H9 (cell line): ENCODE measurements at regions not wholly inside any gene's neighbourhood (a gene's known extent, or its start where the extent isn't known, plus 50 kb on each side); places are given as distances from the start of the nearest gene placed in this dataset.
"Not testable (repeated sequence)": the region's sequence is repeated elsewhere in the genome, so short reads cannot be mapped to it uniquely, and the experiment has no call there.

Experiments
- DNase-seq: peaks from one replicate; pipeline ENCODE4 v3.0.0-alpha.2; 2017
- H2AFZ ChIP-seq: one replicate; pipeline ENCODE4 v1.6.1; 2013; ENCODE audit warnings: mild to moderate bottlenecking, low read length, control low read depth, moderate library complexity
- H2AK5ac ChIP-seq: 2 replicates; pipeline ENCODE4 v1.6.1; 2013; ENCODE audit warnings: low read length, control low read depth, mixed read lengths; ENCODE audit not compliant: insufficient read length
- H2BK120ac ChIP-seq: one replicate; pipeline ENCODE4 v1.6.1; 2013; ENCODE audit warnings: low read depth, mild to moderate bottlenecking, low read length, control low read depth, inconsistent platforms; ENCODE audit not compliant: poor library complexity, severe bottlenecking
- H2BK12ac ChIP-seq: 2 replicates; pipeline ENCODE4 v1.6.1; 2013; ENCODE audit warnings: low read length, control low read depth, mixed read lengths, low read depth; ENCODE audit not compliant: insufficient read length
- H2BK15ac ChIP-seq: 2 replicates; pipeline ENCODE4 v1.6.1; 2013; ENCODE audit warnings: low read depth, low read length, control low read depth
- H2BK20ac ChIP-seq: one replicate; pipeline ENCODE4 v1.6.1; 2013; ENCODE audit warnings: low read depth, mild to moderate bottlenecking, low read length, control low read depth, inconsistent platforms; ENCODE audit not compliant: poor library complexity, severe bottlenecking
- H2BK5ac ChIP-seq: 2 replicates; pipeline ENCODE4 v1.6.1; 2013; ENCODE audit warnings: low read length, control low read depth, mixed read lengths; ENCODE audit not compliant: insufficient read length
- H3K14ac ChIP-seq: 2 replicates; pipeline ENCODE4 v1.6.1; 2013; ENCODE audit warnings: low read length, control low read depth; ENCODE audit not compliant: insufficient read depth
- H3K18ac ChIP-seq: 2 replicates; pipeline ENCODE4 v1.6.1; 2013; ENCODE audit warnings: low read depth, mild to moderate bottlenecking, mixed read lengths, low read length, control low read depth; ENCODE audit not compliant: insufficient read length
- H3K23ac ChIP-seq: 2 replicates; pipeline ENCODE4 v1.6.1; 2013; ENCODE audit warnings: low read length, control low read depth, mixed read lengths, low read depth; ENCODE audit not compliant: insufficient read length
- H3K23me2 ChIP-seq: 2 replicates; pipeline ENCODE4 v1.6.1; 2013; ENCODE audit warnings: low read depth, mild to moderate bottlenecking, mixed read lengths, low read length, control low read depth; ENCODE audit not compliant: insufficient read length, poor library complexity, severe bottlenecking
- H3K27ac ChIP-seq: 2 replicates; pipeline ENCODE4 v1.5.1; 2013; ENCODE audit warnings: low read length, control low read depth, mixed read lengths, low read depth; ENCODE audit not compliant: insufficient read length
- H3K27me3 ChIP-seq: 2 replicates; pipeline ENCODE4 v1.6.1; 2013; ENCODE audit warnings: low read length, control low read depth, inconsistent platforms; ENCODE audit not compliant: insufficient read depth
- H3K4ac ChIP-seq: 2 replicates; pipeline ENCODE4 v1.6.1; 2013; ENCODE audit warnings: low read depth, mild to moderate bottlenecking, control low read depth, inconsistent platforms, low read length, moderate library complexity
- H3K4me1 ChIP-seq: 2 replicates; pipeline ENCODE4 v1.6.1; 2013; ENCODE audit warnings: low read length, control low read depth, inconsistent platforms; ENCODE audit not compliant: insufficient read depth
- H3K4me2 ChIP-seq: 2 replicates; pipeline ENCODE4 v1.6.1; 2013; ENCODE audit warnings: low read length, control low read depth, mixed read lengths; ENCODE audit not compliant: insufficient read length, insufficient read depth
- H3K56ac ChIP-seq: 2 replicates; pipeline ENCODE4 v1.6.1; 2013; ENCODE audit warnings: low read depth, mild to moderate bottlenecking, mixed read lengths, low read length, control low read depth; ENCODE audit not compliant: insufficient read length
- H3K79me1 ChIP-seq: 2 replicates; pipeline ENCODE4 v1.6.1; 2013; ENCODE audit warnings: low read depth, mild to moderate bottlenecking, moderate library complexity, low read length, control low read depth, inconsistent platforms; ENCODE audit not compliant: insufficient read depth, poor library complexity, severe bottlenecking
- H3K79me2 ChIP-seq: 2 replicates; pipeline ENCODE4 v1.6.1; 2013; ENCODE audit warnings: low read length, control low read depth, inconsistent platforms; ENCODE audit not compliant: insufficient read depth
- H3K9ac ChIP-seq: 2 replicates; pipeline ENCODE4 v1.6.1; 2013; ENCODE audit warnings: low read length, control low read depth, mixed read lengths; ENCODE audit not compliant: insufficient read length; ENCODE audit errors: extremely low read depth
- H3K9me3 ChIP-seq: one replicate; pipeline ENCODE4 v1.6.1; 2013; ENCODE audit warnings: low read depth, low read length, inconsistent platforms; ENCODE audit not compliant: control insufficient read depth
- H3T11ph ChIP-seq: one replicate; pipeline ENCODE4 v1.6.1; 2013; ENCODE audit warnings: mild to moderate bottlenecking, low read length, control low read depth, inconsistent platforms
- H4K20me1 ChIP-seq: one replicate; pipeline ENCODE4 v1.6.1; 2013; ENCODE audit not compliant: control insufficient read depth, insufficient read length, insufficient read depth
- H4K5ac ChIP-seq: 2 replicates; pipeline ENCODE4 v1.6.1; 2013; ENCODE audit warnings: low read depth, mild to moderate bottlenecking, mixed read lengths, low read length, control low read depth; ENCODE audit not compliant: insufficient read length
- H4K8ac ChIP-seq: replicated peaks from 2 replicates; pipeline ENCODE4 v1.6.1; 2013; ENCODE audit warnings: low read length, control low read depth, mixed read lengths, low read depth; ENCODE audit not compliant: insufficient read length
- H4K91ac ChIP-seq: 2 replicates; pipeline ENCODE4 v1.6.1; 2013; ENCODE audit warnings: low read depth, mild to moderate bottlenecking, moderate library complexity, mixed read lengths, low read length, control low read depth; ENCODE audit not compliant: insufficient read length
- H3K27ac Mint-ChIP-seq, 3 experiments: 2 replicates in 2 of 3; 3 replicates in 1 of 3; pipeline ENCODE4 v1.8.0; 2020 to 2021; ENCODE audit warnings: mixed read lengths in 3 of 3, mild to moderate bottlenecking in 1 of 3, moderate library complexity in 1 of 3
- H3K27me3 Mint-ChIP-seq: 2 replicates; pipeline ENCODE4 v1.8.0; 2021; ENCODE audit warnings: low read depth, mild to moderate bottlenecking, moderate library complexity, mixed read lengths
- H3K36me3 Mint-ChIP-seq, 3 experiments: 2 replicates in 2 of 3; 3 replicates in 1 of 3; pipeline ENCODE4 v1.8.0; 2020 to 2021; ENCODE audit warnings: low read depth in 3 of 3, mixed read lengths in 3 of 3; ENCODE audit not compliant: insufficient read depth in 1 of 3
- H3K4me1 Mint-ChIP-seq, 2 experiments: 2 replicates each; pipeline ENCODE4 v1.8.0; 2020; ENCODE audit warnings: mixed read lengths in 2 of 2
- H3K4me3 Mint-ChIP-seq, 2 experiments: 2 replicates in 1 of 2; 3 replicates in 1 of 2; pipeline ENCODE4 v1.8.0; 2020 to 2021; ENCODE audit warnings: mild to moderate bottlenecking in 2 of 2, mixed read lengths in 2 of 2, moderate library complexity in 1 of 2
- H3K9me3 Mint-ChIP-seq, 2 experiments: 2 replicates in 1 of 2; 3 replicates in 1 of 2; pipeline ENCODE4 v1.8.0; 2020; ENCODE audit warnings: mild to moderate bottlenecking in 2 of 2, mixed read lengths in 2 of 2, moderate library complexity in 1 of 2
- WGBS: extraction: QIAGEN DNeasy Blood & Tissue Kit; methylation state at CpG from one replicate; pipeline ENCODE4 v1.1.7; 2013; ENCODE audit warnings: missing lambda C conversion rate, low lambda C conversion rate, mixed read lengths; ENCODE audit not compliant: insufficient read length; ENCODE audit errors: extremely low coverage; 5-methylcytosine and 5-hydroxymethylcytosine counted together

GRCh38 chr21:13360175-13360574, 249.4 kb upstream of the POTED start:
- H2BK15ac ChIP-seq, DNase-seq, H3K79me2 ChIP-seq, H3K79me1 ChIP-seq, H4K20me1 ChIP-seq, H3K4me1 ChIP-seq, H3K14ac ChIP-seq, H2BK5ac ChIP-seq, H4K5ac ChIP-seq, H2BK12ac ChIP-seq, H3K27ac ChIP-seq, H3T11ph ChIP-seq, H3K56ac ChIP-seq, H3K9ac ChIP-seq, H3K27me3 ChIP-seq, H3K23ac ChIP-seq, H2AK5ac ChIP-seq, H3K4me2 ChIP-seq, H3K27ac Mint-ChIP-seq, H4K8ac ChIP-seq, H4K91ac ChIP-seq, H3K4me1 Mint-ChIP-seq, H2BK120ac ChIP-seq, H2AFZ ChIP-seq, H3K27me3 Mint-ChIP-seq, H2BK20ac ChIP-seq, H3K18ac ChIP-seq, H3K4me3 Mint-ChIP-seq, H3K4ac ChIP-seq, H3K23me2 ChIP-seq, H3K36me3 Mint-ChIP-seq: not testable (repeated sequence)
- peaks cover 71 to 76% of the 10 kb centered on the region in 2 experiments for H3K9me3 Mint-ChIP-seq
- peaks cover 12% of the 10 kb centered on the region for H3K9me3 ChIP-seq
- WGBS = no CpG with 5 or more reads among the region's 17 CpGs
